ENCODE measurements at regions not wholly inside any gene's neighbourhood (a gene's known extent, or its start where the extent isn't known, plus 50 kb on each side); places are given as distances from the start of the nearest gene placed in this dataset.

DNA sequence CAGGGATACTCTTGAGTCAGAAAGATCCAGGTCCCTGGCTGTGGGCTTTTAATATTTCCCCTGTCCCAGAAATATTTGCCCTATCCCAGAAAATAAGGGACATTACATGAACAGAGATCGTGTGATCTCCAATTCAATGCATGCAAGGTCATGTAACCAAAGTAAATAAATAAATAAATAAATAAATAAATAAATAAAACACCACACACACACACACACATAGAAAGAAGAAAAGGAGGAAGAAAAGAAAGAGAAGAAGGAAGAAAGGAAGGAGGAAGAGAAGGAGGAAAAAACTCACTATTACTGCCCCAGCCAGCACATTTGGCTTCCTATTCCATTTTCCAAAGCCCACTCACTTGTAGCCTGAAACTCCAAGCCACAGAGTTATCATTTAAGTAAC, 117.9 kb upstream of the CFAP20DC start:
- H3K27ac ChIP-seq: no peak overlapping the region
- no peak overlapping the region for H3K4me3 ChIP-seq
- DNase-seq (ENCODE audit: low spot score): no peak
- TF ChIP-seq EZH2 (IDR thresholded peaks at IDR 0.05; ENCODE audit: borderline replicate concordance): no peak
- TF ChIP-seq EZH2phosphoT487 (IDR thresholded peaks at IDR 0.05; ENCODE audit: low read depth, severe bottlenecking, unreplicated experiment): no peak
- no peak overlapping the region for H2AFZ ChIP-seq
- no peaks in the 10 kb centered on the region for H3K36me3 ChIP-seq (replicated peaks; ENCODE audit: insufficient read depth, low read depth)
- no peaks in the 10 kb centered on the region for H3K9me2 ChIP-seq (replicated peaks; ENCODE audit: insufficient read depth)
- H3K79me2 ChIP-seq: no peaks in the 10 kb centered on the region
- no peaks in the 10 kb centered on the region for H4K20me1 ChIP-seq (ENCODE audit: insufficient read depth, poor library complexity, severe bottlenecking)
- no peaks in the 10 kb centered on the region for H3K27me3 ChIP-seq
- no peak overlapping the region for H3K4me2 ChIP-seq
- 94% methylated on average over 1 of the region's 1 CpG for WGBS (ENCODE audit: low lambda C conversion rate, missing lambda C conversion rate)
- no peaks in the 10 kb centered on the region for H3K4me1 ChIP-seq (ENCODE audit: insufficient read depth)
- H3K9me3 ChIP-seq (ENCODE audit: low read depth): no peaks in the 10 kb centered on the region

DNA sequence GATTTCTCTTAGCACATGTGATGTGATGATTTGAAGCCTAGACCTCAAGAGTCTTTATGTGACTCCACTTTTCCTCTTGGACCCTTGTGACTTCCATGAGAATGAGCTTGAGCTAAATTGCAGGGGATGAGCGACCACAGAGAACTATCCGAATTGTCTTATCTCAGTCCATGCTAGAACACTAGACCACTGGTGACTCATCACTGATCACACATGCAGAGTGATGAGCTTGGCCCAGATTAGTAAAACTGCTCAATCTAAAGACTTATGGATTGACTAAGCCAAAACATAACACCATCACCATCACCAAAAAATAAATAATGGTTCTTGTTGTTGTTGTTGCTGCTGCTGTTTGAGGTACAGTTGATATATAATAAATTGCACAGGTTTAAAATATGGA, 114.1 kb upstream of the CFAP20DC start:
- TF ChIP-seq EZH2phosphoT487 (IDR thresholded peaks at IDR 0.05; ENCODE audit: low read depth, severe bottlenecking, unreplicated experiment) (no peak), EZH2 (IDR thresholded peaks at IDR 0.05; ENCODE audit: borderline replicate concordance) (no peak)
- TF ChIP-seq, protein P1, sequence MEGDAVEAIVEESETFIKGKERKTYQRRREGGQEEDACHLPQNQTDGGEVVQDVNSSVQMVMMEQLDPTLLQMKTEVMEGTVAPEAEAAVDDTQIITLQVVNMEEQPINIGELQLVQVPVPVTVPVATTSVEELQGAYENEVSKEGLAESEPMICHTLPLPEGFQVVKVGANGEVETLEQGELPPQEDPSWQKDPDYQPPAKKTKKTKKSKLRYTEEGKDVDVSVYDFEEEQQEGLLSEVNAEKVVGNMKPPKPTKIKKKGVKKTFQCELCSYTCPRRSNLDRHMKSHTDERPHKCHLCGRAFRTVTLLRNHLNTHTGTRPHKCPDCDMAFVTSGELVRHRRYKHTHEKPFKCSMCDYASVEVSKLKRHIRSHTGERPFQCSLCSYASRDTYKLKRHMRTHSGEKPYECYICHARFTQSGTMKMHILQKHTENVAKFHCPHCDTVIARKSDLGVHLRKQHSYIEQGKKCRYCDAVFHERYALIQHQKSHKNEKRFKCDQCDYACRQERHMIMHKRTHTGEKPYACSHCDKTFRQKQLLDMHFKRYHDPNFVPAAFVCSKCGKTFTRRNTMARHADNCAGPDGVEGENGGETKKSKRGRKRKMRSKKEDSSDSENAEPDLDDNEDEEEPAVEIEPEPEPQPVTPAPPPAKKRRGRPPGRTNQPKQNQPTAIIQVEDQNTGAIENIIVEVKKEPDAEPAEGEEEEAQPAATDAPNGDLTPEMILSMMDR (IDR thresholded peaks at IDR 0.05; ENCODE audit: poor library complexity): no peak
- no peaks in the 10 kb centered on the region for H4K20me1 ChIP-seq (ENCODE audit: insufficient read depth, poor library complexity, severe bottlenecking)
- WGBS (ENCODE audit: low lambda C conversion rate, missing lambda C conversion rate): 73% methylated on average over 2 of the region's 2 CpGs

DNA sequence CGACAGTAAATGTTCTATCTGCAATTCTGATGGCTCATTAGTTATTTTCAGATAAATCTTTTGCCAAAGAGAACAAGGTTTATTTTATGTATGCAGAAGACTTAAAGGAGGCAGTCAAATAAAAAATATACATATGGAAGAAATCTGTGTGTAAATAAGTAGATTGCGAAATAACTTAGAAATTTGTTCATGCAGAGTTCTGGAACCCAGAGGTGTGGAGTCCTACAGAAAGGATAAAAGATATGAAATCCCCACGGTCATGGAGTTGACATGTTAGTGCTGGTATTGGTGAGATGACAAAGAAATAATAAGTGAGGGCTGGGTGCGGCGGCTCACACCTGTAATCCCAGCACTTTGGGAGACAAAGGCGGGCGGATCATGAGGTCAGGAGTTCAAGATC, 111.2 kb upstream of the CFAP20DC start:
- TF ChIP-seq, protein P1 (IDR thresholded peaks at IDR 0.05; ENCODE audit: poor library complexity): no peak
- no peak for TF ChIP-seq EZH2phosphoT487 (IDR thresholded peaks at IDR 0.05; ENCODE audit: low read depth, severe bottlenecking, unreplicated experiment)
- TF ChIP-seq EZH2 (IDR thresholded peaks at IDR 0.05; ENCODE audit: borderline replicate concordance): no peak
- Histone ChIP-seq H3K4me1 (ENCODE audit: insufficient read depth) (no peaks in the 10 kb centered on the region), H3K9me2 (replicated peaks; ENCODE audit: insufficient read depth) (no peaks in the 10 kb centered on the region), H3K4me3 (no peak overlapping the region), H3K4me2 (no peak overlapping the region), H3K36me3 (replicated peaks; ENCODE audit: insufficient read depth, low read depth) (no peaks in the 10 kb centered on the region), H3K27ac (no peak overlapping the region), H3K27me3 (no peaks in the 10 kb centered on the region), H3K9me3 (ENCODE audit: low read depth) (no peaks in the 10 kb centered on the region), H2AFZ (no peak overlapping the region), H4K20me1 (ENCODE audit: insufficient read depth, poor library complexity, severe bottlenecking) (no peaks in the 10 kb centered on the region), H3K79me2 (no peaks in the 10 kb centered on the region)
- no peak for DNase-seq (ENCODE audit: low spot score)
- WGBS (ENCODE audit: low lambda C conversion rate, missing lambda C conversion rate): 91% methylated on average over 7 of the region's 7 CpGs

More for the DNA sequence above, 114.1 kb upstream of the CFAP20DC start:
- Histone ChIP-seq H3K27ac (no peak overlapping the region), H3K4me3 (no peak overlapping the region), H3K4me1 (ENCODE audit: insufficient read depth) (no peaks in the 10 kb centered on the region), H3K27me3 (no peaks in the 10 kb centered on the region), H3K4me2 (no peak overlapping the region), H3K9me2 (replicated peaks; ENCODE audit: insufficient read depth) (no peaks in the 10 kb centered on the region), H3K36me3 (replicated peaks; ENCODE audit: insufficient read depth, low read depth) (no peaks in the 10 kb centered on the region), H3K79me2 (no peaks in the 10 kb centered on the region), H3K9me3 (ENCODE audit: low read depth) (no peaks in the 10 kb centered on the region), H2AFZ (no peak overlapping the region)
- no peak for DNase-seq (ENCODE audit: low spot score)

DNA sequence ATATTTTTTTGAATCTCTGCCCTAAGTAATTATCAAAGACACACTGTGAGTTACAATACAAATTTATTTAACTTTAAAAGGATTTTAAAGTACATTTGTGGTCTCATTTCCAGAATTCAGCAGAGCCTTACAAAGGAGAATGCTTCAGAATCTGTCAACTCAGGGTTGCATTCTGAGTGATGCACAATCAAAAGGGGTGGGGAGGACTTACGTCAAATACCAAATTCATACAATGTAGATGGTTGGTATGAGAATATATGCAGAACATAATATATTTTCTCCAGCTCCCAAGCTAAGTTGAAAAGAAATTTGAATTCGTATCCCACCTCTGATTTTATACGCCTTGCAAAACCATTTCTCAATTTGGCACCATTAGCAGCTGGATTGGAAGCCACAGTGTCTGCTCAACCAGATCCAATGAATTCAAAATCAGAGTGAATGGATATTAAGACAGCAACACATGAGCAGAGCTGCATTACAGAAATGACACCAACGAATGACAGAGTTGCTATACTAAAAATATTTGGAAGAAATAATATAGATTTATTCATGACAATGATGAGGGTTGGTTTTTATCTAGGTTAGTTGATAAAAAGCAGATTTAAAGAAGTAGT, 110.4 kb upstream of the CFAP20DC start:
- TF ChIP-seq, protein P1 (IDR thresholded peaks at IDR 0.05; ENCODE audit: poor library complexity): no peak
- no peak for TF ChIP-seq EZH2phosphoT487 (IDR thresholded peaks at IDR 0.05; ENCODE audit: low read depth, severe bottlenecking, unreplicated experiment)
- TF ChIP-seq EZH2 (IDR thresholded peaks at IDR 0.05; ENCODE audit: borderline replicate concordance): no peak
- 92% methylated on average over 4 of the region's 4 CpGs for whole genome bisulfite sequencing (ENCODE audit: low lambda C conversion rate, missing lambda C conversion rate)

More for the DNA sequence above, 110.4 kb upstream of the CFAP20DC start:
- Histone ChIP-seq H3K79me2 (no peaks in the 10 kb centered on the region), H3K4me1 (ENCODE audit: insufficient read depth) (no peaks in the 10 kb centered on the region), H3K4me2 (no peak overlapping the region), H4K20me1 (ENCODE audit: insufficient read depth, poor library complexity, severe bottlenecking) (no peaks in the 10 kb centered on the region), H3K4me3 (no peak overlapping the region), H3K36me3 (replicated peaks; ENCODE audit: insufficient read depth, low read depth) (no peaks in the 10 kb centered on the region), H3K27ac (no peak overlapping the region), H3K9me2 (replicated peaks; ENCODE audit: insufficient read depth) (no peaks in the 10 kb centered on the region), H3K27me3 (no peaks in the 10 kb centered on the region), H2AFZ (no peak overlapping the region), H3K9me3 (ENCODE audit: low read depth) (no peaks in the 10 kb centered on the region)
- no peak for DNase-seq (ENCODE audit: low spot score)

Data from hepatocyte (in vitro differentiated cells).